Panc1 (cell line): ENCODE measurements at regions not wholly inside any gene's neighbourhood (a gene's known extent, or its start where the extent isn't known, plus 50 kb on each side); places are given as distances from the start of the nearest gene placed in this dataset.

ENCODE experiments used
- ATAC-seq: fragments of 200-7000 bp; cut with Tn5 transposase; 2 replicates; pipeline ENCODE4 v1.9.1; 2020; ENCODE audit warnings: mild to moderate bottlenecking, moderate library complexity
- BruUV-seq: library from RNA; stranded (reverse); fragments of 400-500 nt; replicated peaks from 2 replicates; lab custom pipeline; 2021; lab: Mats Ljungman, UMichigan
- CTCF ChIA-PET: fragments of 300-600 bp; sonication (Branson Sonifier 250); formaldehyde crosslinking; loops from one replicate; lab custom pipeline; 2022; ENCODE audit warnings: antibody characterized with exemption; lab: Charles Lee
- POLR2A ChIA-PET: fragments of 300-600 bp; sonication (Branson Sonifier 250); formaldehyde crosslinking; loops from one replicate; lab custom pipeline; 2022; ENCODE audit warnings: antibody characterized with exemption; lab: Charles Lee
- DNase-seq: peaks from one replicate; pipeline ENCODE4 v3.0.0-alpha.2; 2010; ENCODE audit warnings: low read depth, low spot score
- H3K27ac ChIP-seq: 2 replicates; pipeline ENCODE4 v1.5.1; 2011; ENCODE audit warnings: mild to moderate bottlenecking, low read length, inconsistent platforms
- H3K27me3 ChIP-seq: fragments of 200-500 bp; sonication (Bioruptor generic); 2 replicates; pipeline ENCODE4 v1.6.0; 2014; ENCODE audit warnings: low read length, inconsistent platforms; ENCODE audit not compliant: control insufficient read depth, insufficient read depth
- H3K36me3 ChIP-seq: fragments of 200-500 bp; sonication (Bioruptor generic); 2 replicates; pipeline ENCODE4 v1.5.1; 2014; ENCODE audit warnings: inconsistent platforms, mild to moderate bottlenecking, low read length, moderate library complexity; ENCODE audit not compliant: control insufficient read depth, insufficient read depth
- H3K4me1 ChIP-seq: 2 replicates; pipeline ENCODE4 v1.5.1; 2011; ENCODE audit warnings: inconsistent platforms, mild to moderate bottlenecking, low read length, moderate library complexity; ENCODE audit not compliant: control insufficient read depth, insufficient read depth
- H3K4me3 ChIP-seq, 2 experiments: 2 replicates each; pipeline ENCODE4 v1.5.1; 2011 to 2012; ENCODE audit warnings: low read depth in 2 of 2, low read length in 2 of 2, mild to moderate bottlenecking in 2 of 2, inconsistent platforms in 1 of 2, moderate library complexity in 1 of 2
- H3K9me3 ChIP-seq: fragments of 200-500 bp; sonication (Bioruptor generic); 2 replicates; pipeline ENCODE4 v1.5.1; 2014; ENCODE audit warnings: low read depth, mild to moderate bottlenecking, inconsistent platforms, low read length, moderate library complexity; ENCODE audit not compliant: control insufficient read depth, insufficient read depth
- CTCF ChIP-seq: fragments of 450-650 bp; IDR thresholded peaks from 2 replicates; pipeline ENCODE4 v1.5.1; 2017; ENCODE audit warnings: mild to moderate bottlenecking
- POLR2AphosphoS5 ChIP-seq: IDR thresholded peaks from 2 replicates; pipeline ENCODE4 v1.6.1; 2012; ENCODE audit warnings: mild to moderate bottlenecking, low read depth, low read length, moderate library complexity
- REST ChIP-seq, 2 experiments: IDR thresholded peaks; 2 replicates each; pipeline ENCODE4 v1.6.1; 2011 to 2012; ENCODE audit warnings: low read depth in 2 of 2, control low read depth in 1 of 2, low read length in 1 of 2, mild to moderate bottlenecking in 1 of 2, moderate library complexity in 1 of 2; ENCODE audit not compliant: insufficient read depth in 1 of 2
- SIN3A ChIP-seq: IDR thresholded peaks from 2 replicates; pipeline ENCODE4 v1.6.1; 2012; ENCODE audit warnings: low read depth, mild to moderate bottlenecking, low read length, moderate library complexity, borderline replicate concordance; ENCODE audit not compliant: insufficient read depth
- TCF7L2 ChIP-seq: IDR thresholded peaks from 2 replicates; pipeline ENCODE4 v1.6.1; 2011; ENCODE audit warnings: mild to moderate bottlenecking, low read depth, low read length, inconsistent platforms
- in situ Hi-C: cut with HindIII; loops from 2 replicates; pipeline ENCODE4 v1.10.0; 2016; ENCODE audit warnings: low sequenced_read_pairs, low pct_unique_long_range_greater_than_20kb
- intact Hi-C: fragments of 100-400 bp; cut with micrococcal nuclease; formaldehyde crosslinking; loops from one replicate; pipeline ENCODE4 v1.10.0; 2022; ENCODE audit not compliant: unreplicated experiment

- no peak for ATAC-seq
- peaks cover 5% of the 10 kb centered on the region for H3K27me3 ChIP-seq
- CTCF ChIA-PET = no interaction called here
- DNase-seq = no peak
- no peaks in the 10 kb centered on the region for H3K4me1 ChIP-seq
- intact Hi-C loops = no loop called here
- POLR2A ChIA-PET = no interaction called here
- no peak for TF ChIP-seq REST (IDR thresholded peaks at IDR 0.05; ENCODE audit: insufficient read depth in 1 of 2, low read depth in 2 of 2, low read length in 1 of 2)
- no peak for TF ChIP-seq SIN3A
- no peak for TF ChIP-seq CTCF
- no peak for TF ChIP-seq TCF7L2
- no peak for TF ChIP-seq POLR2AphosphoS5
- no peaks in the 10 kb centered on the region for H3K36me3 ChIP-seq
- in situ Hi-C loops = no loop called here
- H3K4me3 ChIP-seq = no peak overlapping the region
- BruUV-seq = no TSS peak
- no peak overlapping the region for H3K27ac ChIP-seq
- no peaks in the 10 kb centered on the region for H3K9me3 ChIP-seq
Observed at GRCh38 chr2:120631724-120632123, 103.9 kb upstream of the GLI2 start.

- peaks cover 5% of the 10 kb centered on the region for H3K27me3 ChIP-seq
- H3K9me3 ChIP-seq = no peaks in the 10 kb centered on the region
- intact Hi-C loops = no loop called here
- CTCF ChIA-PET = no interaction called here
- no peak for ATAC-seq
- no TSS peak for BruUV-seq
- no peaks in the 10 kb centered on the region for H3K36me3 ChIP-seq
- H3K4me1 ChIP-seq = no peaks in the 10 kb centered on the region
- no peak overlapping the region for H3K27ac ChIP-seq
- in situ Hi-C loops = no loop called here
- no peak overlapping the region for H3K4me3 ChIP-seq
- DNase-seq = no peak
- TF ChIP-seq REST (IDR thresholded peaks at IDR 0.05; ENCODE audit: insufficient read depth in 1 of 2, low read depth in 2 of 2, low read length in 1 of 2) = no peak
- POLR2A ChIA-PET = no interaction called here
Observed at GRCh38 chr2:120632796-120633646, 102.6 kb upstream of the GLI2 start.
